IMR-90 (cell line): ENCODE measurements at regions not wholly inside any gene's neighbourhood (a gene's known extent, or its start where the extent isn't known, plus 50 kb on each side); places are given as distances from the start of the nearest gene placed in this dataset.

Source experiments
- ATAC-seq: fragments of 200-7000 bp; cut with Tn5 transposase; 2 replicates; pipeline ENCODE4 v1.9.1; 2020; ENCODE audit warnings: low read depth, mild to moderate bottlenecking, moderate library complexity
- BruUV-seq: library from RNA; stranded (reverse); fragments of 400-500 nt; replicated peaks from 2 replicates; lab custom pipeline; 2021; lab: Mats Ljungman, UMichigan
- CTCF ChIA-PET: fragments of 300-600 bp; formaldehyde crosslinking; extraction: SDS; loops from one replicate; lab custom pipeline; 2021; ENCODE audit warnings: antibody characterized with exemption; lab: Yijun Ruan, JAX
- POLR2A ChIA-PET: fragments of 300-600 bp; sonication (Branson Sonifier 250); formaldehyde crosslinking; loops from one replicate; lab custom pipeline; 2022; ENCODE audit warnings: antibody characterized with exemption; ENCODE audit not compliant: unreplicated experiment; lab: Charles Lee
- DNase-seq: peaks from one replicate; pipeline ENCODE4 v3.0.0; 2013
- H2AFZ ChIP-seq: replicated peaks from 2 replicates; pipeline ENCODE3; 2013; ENCODE audit warnings: low read length, mild to moderate bottlenecking; ENCODE audit not compliant: poor library complexity
- H2AK5ac ChIP-seq: 2 replicates; pipeline ENCODE4 v1.6.1; 2013; ENCODE audit warnings: low read depth, low read length, inconsistent platforms
- H2AK9ac ChIP-seq: replicated peaks from 2 replicates; pipeline ENCODE3; 2013; ENCODE audit warnings: mild to moderate bottlenecking, low read depth, low read length, moderate library complexity; ENCODE audit not compliant: poor library complexity
- H2BK120ac ChIP-seq: 2 replicates; pipeline ENCODE4 v1.6.1; 2013; ENCODE audit warnings: low read depth, low read length, inconsistent platforms
- H2BK15ac ChIP-seq: 3 replicates; pipeline ENCODE4 v1.6.1; 2013; ENCODE audit warnings: low read depth, low read length, inconsistent platforms
- H2BK20ac ChIP-seq: 2 replicates; pipeline ENCODE4 v1.6.1; 2013; ENCODE audit warnings: low read depth, mild to moderate bottlenecking, inconsistent platforms, low read length, moderate library complexity
- H2BK5ac ChIP-seq: 2 replicates; pipeline ENCODE4 v1.6.1; 2013; ENCODE audit warnings: mild to moderate bottlenecking, low read depth, low read length, inconsistent platforms; ENCODE audit not compliant: poor library complexity, severe bottlenecking
- H3K14ac ChIP-seq: replicated peaks from 2 replicates; pipeline ENCODE4 v1.6.1; 2013; ENCODE audit warnings: low read depth, low read length, inconsistent platforms
- H3K18ac ChIP-seq: 2 replicates; pipeline ENCODE4 v1.6.1; 2013; ENCODE audit warnings: low read depth, low read length, control low read depth
- H3K23ac ChIP-seq: 2 replicates; pipeline ENCODE4 v1.6.1; 2013; ENCODE audit warnings: low read depth, low read length, inconsistent platforms
- H3K27ac ChIP-seq: 2 replicates; pipeline ENCODE4 v1.5.1; 2013; ENCODE audit warnings: mild to moderate bottlenecking, control low read depth, low read length; ENCODE audit not compliant: insufficient read depth
- H3K27me3 ChIP-seq: 2 replicates; pipeline ENCODE4 v1.6.1; 2013; ENCODE audit warnings: low read length; ENCODE audit not compliant: control insufficient read depth, insufficient read depth
- H3K36me3 ChIP-seq: 2 replicates; pipeline ENCODE4 v1.6.1; 2013; ENCODE audit warnings: low read length, mixed read lengths; ENCODE audit not compliant: control insufficient read depth, insufficient read depth
- H3K4ac ChIP-seq: 2 replicates; pipeline ENCODE4 v1.6.1; 2013; ENCODE audit warnings: low read depth, low read length, inconsistent platforms
- H3K4me1 ChIP-seq: 2 replicates; pipeline ENCODE4 v1.6.1; 2013; ENCODE audit warnings: low read length, mixed read lengths; ENCODE audit not compliant: control insufficient read depth, insufficient read depth
- H3K4me2 ChIP-seq: 2 replicates; pipeline ENCODE4 v1.6.1; 2013; ENCODE audit warnings: low read depth, mild to moderate bottlenecking, control low read depth, low read length, moderate library complexity
- H3K4me3 ChIP-seq: 2 replicates; pipeline ENCODE4 v1.5.1; 2013; ENCODE audit warnings: low read depth, mild to moderate bottlenecking, control low read depth, low read length, moderate library complexity; ENCODE audit not compliant: insufficient read depth
- H3K56ac ChIP-seq: 2 replicates; pipeline ENCODE4 v1.6.1; 2013; ENCODE audit warnings: low read length, inconsistent platforms; ENCODE audit not compliant: insufficient read depth; ENCODE audit errors: extremely low read depth
- H3K79me1 ChIP-seq, 2 experiments: 2 replicates each; pipeline ENCODE4 v1.6.1; 2013; ENCODE audit warnings: low read length in 2 of 2, inconsistent platforms in 1 of 2, low read depth in 1 of 2
- H3K9ac ChIP-seq: 2 replicates; pipeline ENCODE4 v1.6.1; 2013; ENCODE audit warnings: low read depth, low read length, control low read depth
- H3K9me1 ChIP-seq: 2 replicates; pipeline ENCODE4 v1.6.1; 2013; ENCODE audit warnings: low read length, inconsistent platforms; ENCODE audit not compliant: insufficient read depth
- H3K9me3 ChIP-seq: 2 replicates; pipeline ENCODE4 v1.6.1; 2013; ENCODE audit warnings: low read length; ENCODE audit not compliant: control insufficient read depth, insufficient read depth
- H4K20me1 ChIP-seq: 2 replicates; pipeline ENCODE4 v1.6.1; 2013; ENCODE audit warnings: low read length, inconsistent platforms; ENCODE audit not compliant: insufficient read depth
- H4K5ac ChIP-seq: 2 replicates; pipeline ENCODE4 v1.6.1; 2013; ENCODE audit warnings: mild to moderate bottlenecking, low read depth, low read length, control low read depth
- H4K8ac ChIP-seq, 2 experiments: 2 replicates each; pipeline ENCODE4 v1.6.1; 2013; ENCODE audit warnings: low read depth in 2 of 2, low read length in 2 of 2, control low read depth in 1 of 2, inconsistent platforms in 1 of 2
- H4K91ac ChIP-seq: 2 replicates; pipeline ENCODE4 v1.6.1; 2013; ENCODE audit warnings: low read depth, low read length, inconsistent platforms; ENCODE audit not compliant: insufficient read depth
- BHLHE40 ChIP-seq: fragments of 150-350 bp; IDR thresholded peaks from 2 replicates; pipeline ENCODE4 v1.6.1; 2016; ENCODE audit warnings: mild to moderate bottlenecking, low read depth, low read length
- CHD1 ChIP-seq: IDR thresholded peaks from 2 replicates; pipeline ENCODE4 v1.6.1; 2012; ENCODE audit warnings: low read depth, low read length, improper control_type of control experiment
- ELK1 ChIP-seq: fragments of 150-350 bp; IDR thresholded peaks from 2 replicates; pipeline ENCODE4 v1.6.1; 2016; ENCODE audit warnings: low read depth, mild to moderate bottlenecking, low read length, moderate library complexity, borderline replicate concordance
- FOS ChIP-seq: fragments of 150-350 bp; IDR thresholded peaks from 2 replicates; pipeline ENCODE4 v1.6.1; 2016; ENCODE audit warnings: low read depth, low read length
- MAZ ChIP-seq: IDR thresholded peaks from 2 replicates; pipeline ENCODE4 v1.6.1; 2012; ENCODE audit warnings: low read depth, mild to moderate bottlenecking, low read length, improper control_type of control experiment, moderate library complexity, borderline replicate concordance
- MXI1 ChIP-seq: IDR thresholded peaks from 2 replicates; pipeline ENCODE4 v1.6.1; 2012; ENCODE audit warnings: low read depth, mild to moderate bottlenecking, low read length, moderate library complexity, borderline replicate concordance
- NFE2L2 ChIP-seq: fragments of 150-350 bp; IDR thresholded peaks from 2 replicates; pipeline ENCODE4 v1.6.1; 2016; ENCODE audit warnings: low read depth, mild to moderate bottlenecking, low read length
- POLR2A ChIP-seq: IDR thresholded peaks from 2 replicates; pipeline ENCODE4 v1.6.1; 2012; ENCODE audit warnings: mild to moderate bottlenecking, low read depth, low read length
- RAD21 ChIP-seq: IDR thresholded peaks from 2 replicates; pipeline ENCODE4 v1.6.1; 2012; ENCODE audit warnings: low read length, improper control_type of control experiment
- RFX5 ChIP-seq: IDR thresholded peaks from 2 replicates; pipeline ENCODE4 v1.8.0; 2012; ENCODE audit warnings: low read depth, mild to moderate bottlenecking, low read length, moderate library complexity
- WGBS, 2 experiments: methylation state at CpG; one replicate each; pipeline versions ENCODE4 v1.1.5 to v1.1.7; 2013; ENCODE audit warnings: missing lambda C conversion rate in 2 of 2; ENCODE audit not compliant: insufficient read length in 1 of 2; ENCODE audit errors: extremely low coverage in 2 of 2; 5-methylcytosine and 5-hydroxymethylcytosine counted together
- dilution Hi-C: fragments of 300-500 bp; cut with HindIII; formaldehyde crosslinking; loops from one replicate; pipeline ENCODE4 v1.14.3; 2018; ENCODE audit warnings: low sequenced_read_pairs; ENCODE audit not compliant: unreplicated experiment
- in situ Hi-C: fragments of 300-500 bp; cut with MboI; formaldehyde crosslinking; loops from 3 replicates; pipeline ENCODE4 v1.14.3; 2019; ENCODE audit warnings: low sequenced_read_pairs, inconsistent platforms, mixed read lengths
- intact Hi-C: fragments of 100-400 bp; cut with micrococcal nuclease; formaldehyde crosslinking; loops from 2 replicates; pipeline ENCODE4 v1.10.0; 2022
- TF ChIP-seq, protein P1 (sequence below): fragments of 150-350 bp; IDR thresholded peaks from 2 replicates; pipeline ENCODE4 v1.6.1; 2017; ENCODE audit warnings: mild to moderate bottlenecking, antibody characterized with exemption, low read length, low read depth
- TF ChIP-seq, protein P2 (sequence below): conservative IDR thresholded peaks from 2 replicates; pipeline ENCODE4 v1.5.1; 2012; ENCODE audit warnings: mild to moderate bottlenecking, low read depth, low read length, improper control_type of control experiment

DNA sequence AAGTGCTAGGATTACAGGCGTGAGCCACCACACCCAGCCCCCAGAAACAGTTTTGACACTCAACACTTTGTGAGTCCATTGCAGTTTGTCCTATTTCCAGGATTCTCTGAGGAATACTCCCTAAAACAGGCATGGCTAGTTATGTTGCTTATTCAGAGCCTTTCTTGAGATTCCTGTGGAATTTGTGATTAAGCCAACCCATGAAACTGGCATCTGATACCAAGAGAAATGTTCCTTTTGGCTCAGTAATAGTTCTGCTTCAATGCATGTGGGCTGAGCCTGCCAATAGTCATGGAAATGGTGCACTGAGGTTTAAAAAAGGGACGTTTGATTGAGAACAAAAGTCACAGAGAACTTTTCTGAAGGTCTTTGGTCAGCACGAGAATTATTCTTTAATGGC is 241.7 kb downstream of the PPP1R2C start:
- Histone ChIP-seq H3K23ac (no peak overlapping the region), H4K91ac (no peak overlapping the region), H3K9me3 (no peaks in the 10 kb centered on the region), H3K27me3 (no peaks in the 10 kb centered on the region; the same call in 1 of the 2 replicates), H3K14ac (no peak overlapping the region), H3K4me3 (no peak overlapping the region), H4K5ac (no peak overlapping the region), H2BK5ac (no peak overlapping the region), H4K20me1 (no peaks in the 10 kb centered on the region), H3K27ac (no peak overlapping the region), H3K4me1 (no peaks in the 10 kb centered on the region), H3K56ac (no peak overlapping the region), H3K9ac (no peak overlapping the region), H2BK15ac (no peak overlapping the region), H3K9me1 (no peaks in the 10 kb centered on the region), H3K4me2 (no peak overlapping the region), H2AK9ac (no peak overlapping the region), H3K79me1 (no peaks in the 10 kb centered on the region), H3K36me3 (no peaks in the 10 kb centered on the region), H2BK20ac (no peak overlapping the region), H4K8ac (no peak overlapping the region), H2AK5ac (no peak overlapping the region), H3K4ac (no peak overlapping the region), H3K18ac (no peak overlapping the region), H2AFZ (no peak overlapping the region), H2BK120ac (no peak overlapping the region)
- ChIA-PET POLR2A (no interaction called here), CTCF (no interaction called here)
- dilution Hi-C loops (no loop called here), in situ Hi-C loops (no loop called here), intact Hi-C loops (no loop called here)
- TF ChIP-seq RAD21 (no peak), MAZ (no peak), CHD1 (no peak), BHLHE40 (no peak), NFE2L2 (no peak), MXI1 (no peak), RFX5 (no peak), POLR2A (no peak), ELK1 (no peak), FOS (no peak)
- TF ChIP-seq, protein P1, sequence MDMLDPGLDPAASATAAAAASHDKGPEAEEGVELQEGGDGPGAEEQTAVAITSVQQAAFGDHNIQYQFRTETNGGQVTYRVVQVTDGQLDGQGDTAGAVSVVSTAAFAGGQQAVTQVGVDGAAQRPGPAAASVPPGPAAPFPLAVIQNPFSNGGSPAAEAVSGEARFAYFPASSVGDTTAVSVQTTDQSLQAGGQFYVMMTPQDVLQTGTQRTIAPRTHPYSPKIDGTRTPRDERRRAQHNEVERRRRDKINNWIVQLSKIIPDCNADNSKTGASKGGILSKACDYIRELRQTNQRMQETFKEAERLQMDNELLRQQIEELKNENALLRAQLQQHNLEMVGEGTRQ = no peak
- TF ChIP-seq, protein P2, sequence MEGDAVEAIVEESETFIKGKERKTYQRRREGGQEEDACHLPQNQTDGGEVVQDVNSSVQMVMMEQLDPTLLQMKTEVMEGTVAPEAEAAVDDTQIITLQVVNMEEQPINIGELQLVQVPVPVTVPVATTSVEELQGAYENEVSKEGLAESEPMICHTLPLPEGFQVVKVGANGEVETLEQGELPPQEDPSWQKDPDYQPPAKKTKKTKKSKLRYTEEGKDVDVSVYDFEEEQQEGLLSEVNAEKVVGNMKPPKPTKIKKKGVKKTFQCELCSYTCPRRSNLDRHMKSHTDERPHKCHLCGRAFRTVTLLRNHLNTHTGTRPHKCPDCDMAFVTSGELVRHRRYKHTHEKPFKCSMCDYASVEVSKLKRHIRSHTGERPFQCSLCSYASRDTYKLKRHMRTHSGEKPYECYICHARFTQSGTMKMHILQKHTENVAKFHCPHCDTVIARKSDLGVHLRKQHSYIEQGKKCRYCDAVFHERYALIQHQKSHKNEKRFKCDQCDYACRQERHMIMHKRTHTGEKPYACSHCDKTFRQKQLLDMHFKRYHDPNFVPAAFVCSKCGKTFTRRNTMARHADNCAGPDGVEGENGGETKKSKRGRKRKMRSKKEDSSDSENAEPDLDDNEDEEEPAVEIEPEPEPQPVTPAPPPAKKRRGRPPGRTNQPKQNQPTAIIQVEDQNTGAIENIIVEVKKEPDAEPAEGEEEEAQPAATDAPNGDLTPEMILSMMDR = no peak
- 0% methylated on average over 1 of the region's 3 CpGs; no CpG with 5 or more reads in 1 of the 2 experiments for WGBS, 2 experiments
- no peak for ATAC-seq
- no TSS peak for BruUV-seq
- no peak for DNase-seq
